B cell (primary cell): ENCODE measurements at regions not wholly inside any gene's neighbourhood (a gene's known extent, or its start where the extent isn't known, plus 50 kb on each side); places are given as distances from the start of the nearest gene placed in this dataset.

Source experiments
- EZH2 ChIP-seq: IDR thresholded peaks from 2 replicates; pipeline ENCODE4 v1.6.1; 2012; ENCODE audit warnings: borderline replicate concordance, low read depth, mild to moderate bottlenecking, moderate library complexity, low read length; ENCODE audit not compliant: insufficient read depth, poor library complexity, severe bottlenecking
- TF ChIP-seq, protein P1 (sequence below): fragments of 200-600 bp; IDR thresholded peaks from one replicate; pipeline ENCODE4 v1.8.0; 2022; ENCODE audit warnings: antibody characterized with exemption, mild to moderate bottlenecking

DNA sequence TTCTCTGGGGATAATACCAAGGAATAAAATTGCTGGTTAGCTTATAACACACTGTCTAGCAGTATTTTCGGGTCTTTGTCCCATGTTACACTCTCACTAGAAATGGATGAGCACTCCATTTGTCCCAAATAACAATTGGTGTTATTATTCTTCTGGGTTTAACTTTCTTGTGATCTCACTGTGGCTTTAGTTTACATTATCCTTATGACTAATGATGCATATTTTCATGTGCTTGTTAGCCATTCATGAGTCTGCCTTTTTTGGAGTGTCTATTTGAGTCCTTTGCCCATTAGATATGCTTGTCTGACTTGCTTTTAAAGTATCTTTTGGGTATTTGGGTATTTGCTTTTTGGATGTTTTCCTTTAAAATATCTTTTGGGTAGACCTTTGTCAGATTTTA is 372.9 kb upstream of the TENM3 start:
- TF ChIP-seq, protein P1, sequence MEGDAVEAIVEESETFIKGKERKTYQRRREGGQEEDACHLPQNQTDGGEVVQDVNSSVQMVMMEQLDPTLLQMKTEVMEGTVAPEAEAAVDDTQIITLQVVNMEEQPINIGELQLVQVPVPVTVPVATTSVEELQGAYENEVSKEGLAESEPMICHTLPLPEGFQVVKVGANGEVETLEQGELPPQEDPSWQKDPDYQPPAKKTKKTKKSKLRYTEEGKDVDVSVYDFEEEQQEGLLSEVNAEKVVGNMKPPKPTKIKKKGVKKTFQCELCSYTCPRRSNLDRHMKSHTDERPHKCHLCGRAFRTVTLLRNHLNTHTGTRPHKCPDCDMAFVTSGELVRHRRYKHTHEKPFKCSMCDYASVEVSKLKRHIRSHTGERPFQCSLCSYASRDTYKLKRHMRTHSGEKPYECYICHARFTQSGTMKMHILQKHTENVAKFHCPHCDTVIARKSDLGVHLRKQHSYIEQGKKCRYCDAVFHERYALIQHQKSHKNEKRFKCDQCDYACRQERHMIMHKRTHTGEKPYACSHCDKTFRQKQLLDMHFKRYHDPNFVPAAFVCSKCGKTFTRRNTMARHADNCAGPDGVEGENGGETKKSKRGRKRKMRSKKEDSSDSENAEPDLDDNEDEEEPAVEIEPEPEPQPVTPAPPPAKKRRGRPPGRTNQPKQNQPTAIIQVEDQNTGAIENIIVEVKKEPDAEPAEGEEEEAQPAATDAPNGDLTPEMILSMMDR, result no peak
- no peak for TF ChIP-seq EZH2
